Left ventricle myocardium inferior (tissue), 1 donor: ENCODE measurements at regions not wholly inside any gene's neighbourhood (a gene's known extent, or its start where the extent isn't known, plus 50 kb on each side); places are given as distances from the start of the nearest gene placed in this dataset.

Source experiments
- DNase-seq: peaks from one replicate; pipeline ENCODE4 v3.0.0-alpha.2; 2020
- H3K27ac ChIP-seq: fragments of 200-600 bp; replicated peaks from 2 replicates; pipeline ENCODE4 v1.8.0; 2021
- H3K27me3 ChIP-seq: fragments of 200-600 bp; 2 replicates; pipeline ENCODE4 v1.8.0; 2021; ENCODE audit warnings: low read depth
- H3K36me3 ChIP-seq: fragments of 200-600 bp; 2 replicates; pipeline ENCODE4 v1.8.0; 2021
- H3K4me1 ChIP-seq: fragments of 200-600 bp; 2 replicates; pipeline ENCODE4 v1.8.0; 2021
- H3K4me3 ChIP-seq: fragments of 200-600 bp; 2 replicates; pipeline ENCODE4 v1.8.0; 2021; ENCODE audit warnings: mild to moderate bottlenecking, moderate library complexity
- H3K9me3 ChIP-seq: fragments of 200-600 bp; replicated peaks from 2 replicates; pipeline ENCODE4 v1.8.0; 2021
- intact Hi-C: fragments of 100-400 bp; cut with micrococcal nuclease; formaldehyde crosslinking; loops from one replicate; pipeline ENCODE4 v1.11.0; 2022
- TF ChIP-seq, protein P1 (sequence below): fragments of 200-600 bp; IDR thresholded peaks from 2 replicates; pipeline ENCODE4 v1.8.0; 2021; ENCODE audit warnings: antibody characterized with exemption, mild to moderate bottlenecking, borderline replicate concordance
- donor health status: DM: no; HTN: yes; CAD: no; lungs with severe emphysema.

DNA sequence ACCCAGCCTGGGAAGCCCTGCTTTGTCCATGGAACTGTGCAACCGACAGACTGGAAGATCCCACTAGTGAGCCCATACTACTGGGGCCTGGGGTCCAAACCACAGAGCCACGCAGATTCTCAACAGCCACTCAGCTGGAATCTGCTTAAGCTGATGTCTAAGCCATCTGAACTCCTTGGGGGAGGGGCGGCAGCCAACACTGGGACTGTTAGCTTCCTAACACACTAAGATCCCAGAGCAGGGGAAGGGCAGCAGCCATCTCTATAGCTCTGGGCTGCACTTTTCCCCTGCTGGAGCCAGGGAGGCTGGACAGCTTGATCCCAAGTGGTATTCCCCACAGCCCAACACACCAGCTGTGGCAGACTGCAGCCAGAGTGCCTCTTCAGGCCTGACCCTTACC, 118.3 kb downstream of the RPRM start:
- Histone ChIP-seq H3K36me3 (no peaks in the 10 kb centered on the region), H3K4me1 (no peaks in the 10 kb centered on the region), H3K4me3 (no peak overlapping the region), H3K27me3 (no peaks in the 10 kb centered on the region), H3K9me3 (peaks cover 41% of the 10 kb centered on the region), H3K27ac (no peak overlapping the region)
- TF ChIP-seq, protein P1, sequence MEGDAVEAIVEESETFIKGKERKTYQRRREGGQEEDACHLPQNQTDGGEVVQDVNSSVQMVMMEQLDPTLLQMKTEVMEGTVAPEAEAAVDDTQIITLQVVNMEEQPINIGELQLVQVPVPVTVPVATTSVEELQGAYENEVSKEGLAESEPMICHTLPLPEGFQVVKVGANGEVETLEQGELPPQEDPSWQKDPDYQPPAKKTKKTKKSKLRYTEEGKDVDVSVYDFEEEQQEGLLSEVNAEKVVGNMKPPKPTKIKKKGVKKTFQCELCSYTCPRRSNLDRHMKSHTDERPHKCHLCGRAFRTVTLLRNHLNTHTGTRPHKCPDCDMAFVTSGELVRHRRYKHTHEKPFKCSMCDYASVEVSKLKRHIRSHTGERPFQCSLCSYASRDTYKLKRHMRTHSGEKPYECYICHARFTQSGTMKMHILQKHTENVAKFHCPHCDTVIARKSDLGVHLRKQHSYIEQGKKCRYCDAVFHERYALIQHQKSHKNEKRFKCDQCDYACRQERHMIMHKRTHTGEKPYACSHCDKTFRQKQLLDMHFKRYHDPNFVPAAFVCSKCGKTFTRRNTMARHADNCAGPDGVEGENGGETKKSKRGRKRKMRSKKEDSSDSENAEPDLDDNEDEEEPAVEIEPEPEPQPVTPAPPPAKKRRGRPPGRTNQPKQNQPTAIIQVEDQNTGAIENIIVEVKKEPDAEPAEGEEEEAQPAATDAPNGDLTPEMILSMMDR = no peak
- DNase-seq = no peak
- intact Hi-C loops = no loop called here

DNA sequence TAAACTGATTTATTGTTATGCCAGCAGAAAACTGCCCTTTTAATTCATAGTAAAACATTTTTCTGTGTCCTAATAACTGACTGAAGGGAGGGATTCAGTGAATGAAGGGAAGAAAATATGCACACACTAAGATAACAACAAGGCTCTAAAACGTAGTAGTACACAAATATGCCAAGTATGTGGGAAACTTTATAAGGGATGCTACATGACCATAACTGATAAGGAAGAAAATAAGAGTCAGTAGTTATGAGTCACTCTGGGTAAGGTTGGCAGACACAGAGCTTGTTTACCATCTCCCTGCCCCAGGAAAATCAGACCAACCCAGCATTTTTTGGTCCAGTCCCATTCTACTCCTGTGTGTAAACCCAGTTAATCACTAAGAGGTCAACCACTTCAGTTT, 124.2 kb downstream of the RPRM start:
- Histone ChIP-seq H3K27me3 (no peaks in the 10 kb centered on the region), H3K9me3 (peaks cover 17% of the 10 kb centered on the region), H3K36me3 (no peaks in the 10 kb centered on the region), H3K4me1 (no peaks in the 10 kb centered on the region), H3K4me3 (no peak overlapping the region), H3K27ac (no peak overlapping the region)
- intact Hi-C loops = no loop called here
- TF ChIP-seq, protein P1 = no peak
- no peak for DNase-seq

DNA sequence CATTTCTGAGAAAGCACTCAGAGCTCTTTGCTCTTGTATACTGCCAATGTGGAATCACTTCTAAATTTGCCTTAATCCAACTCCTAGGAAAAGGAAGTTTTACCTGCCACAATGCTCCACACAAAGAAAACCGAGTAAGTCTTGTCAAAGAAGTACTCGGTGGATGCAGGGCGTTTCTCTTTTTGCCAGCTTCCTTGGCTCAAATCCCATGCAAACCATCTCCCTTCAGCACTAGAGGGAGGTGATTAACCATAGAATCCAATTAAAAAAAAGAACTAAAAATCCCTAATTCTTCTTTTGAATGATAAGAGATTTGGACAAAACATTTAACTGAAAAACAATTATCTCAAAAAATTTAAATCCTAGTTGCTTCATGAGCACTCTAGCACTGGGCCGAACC, 129.0 kb downstream of the RPRM start:
- no peaks in the 10 kb centered on the region for H3K27me3 ChIP-seq
- TF ChIP-seq, protein P1 = no peak
- H3K4me3 ChIP-seq = no peak overlapping the region
- peaks cover 17% of the 10 kb centered on the region for H3K9me3 ChIP-seq
- intact Hi-C loops = no loop called here
- DNase-seq = no peak
- H3K4me1 ChIP-seq = no peaks in the 10 kb centered on the region
- no peak overlapping the region for H3K27ac ChIP-seq
- no peaks in the 10 kb centered on the region for H3K36me3 ChIP-seq

DNA sequence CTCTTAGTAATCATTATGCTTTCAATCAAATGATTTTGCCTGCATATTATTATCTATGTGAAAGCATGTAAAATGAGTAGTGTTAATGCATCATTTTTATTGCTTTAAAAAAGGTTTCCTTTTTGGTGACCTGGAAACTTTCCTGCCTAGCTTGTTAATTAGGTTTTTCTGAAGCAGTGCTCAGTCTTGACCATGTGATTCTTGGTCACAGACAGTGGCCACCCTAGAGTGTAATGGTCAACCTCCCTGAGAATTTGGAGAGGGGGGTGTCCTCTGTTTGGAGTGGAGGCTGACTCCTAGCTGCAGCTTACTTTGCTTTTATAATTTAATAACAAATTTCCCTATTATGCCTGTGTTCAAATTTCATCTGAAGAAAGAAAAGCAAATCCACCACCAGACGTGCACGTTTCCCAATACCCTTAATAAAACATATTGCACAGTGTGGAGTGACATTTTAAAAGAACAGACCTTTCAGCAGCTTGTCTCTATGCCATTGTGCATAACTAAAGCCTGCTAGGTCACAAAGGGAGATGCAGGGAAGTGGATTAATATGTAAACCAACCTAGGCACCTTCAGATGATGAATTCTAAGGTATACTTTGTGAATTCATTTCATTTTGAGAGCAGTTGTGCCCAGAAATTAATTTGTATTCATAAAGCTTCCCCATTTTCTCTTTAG, 130.6 kb downstream of the RPRM start:
- peaks cover 17% of the 10 kb centered on the region for H3K9me3 ChIP-seq
- no peak overlapping the region for H3K4me3 ChIP-seq
- intact Hi-C loops = no loop called here
- TF ChIP-seq, protein P1 = no peak
- DNase-seq = no peak
- H3K36me3 ChIP-seq = no peaks in the 10 kb centered on the region
- H3K4me1 ChIP-seq = no peaks in the 10 kb centered on the region
- H3K27ac ChIP-seq = no peak overlapping the region
- no peaks in the 10 kb centered on the region for H3K27me3 ChIP-seq

DNA sequence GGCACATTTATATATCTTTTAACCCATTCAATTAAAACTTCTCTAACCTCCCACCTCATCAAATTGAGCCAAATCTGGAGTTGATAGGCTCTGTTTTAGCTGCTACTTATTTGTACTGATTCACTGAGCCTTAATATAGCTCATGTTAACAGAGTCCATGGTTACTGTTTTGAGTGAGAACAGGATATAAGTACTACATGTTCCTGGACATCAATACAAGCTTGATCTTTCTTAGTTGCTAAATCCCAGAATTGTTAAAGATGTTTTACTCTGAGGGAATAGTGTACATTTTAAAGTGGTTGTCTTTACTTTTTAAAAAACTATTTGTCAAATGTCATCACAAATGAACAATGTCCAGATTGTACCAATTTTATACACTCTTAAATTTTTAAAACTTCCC, 157.7 kb downstream of the RPRM start:
- Histone ChIP-seq H3K4me3 (no peak overlapping the region), H3K27me3 (no peaks in the 10 kb centered on the region), H3K27ac (no peak overlapping the region), H3K36me3 (no peaks in the 10 kb centered on the region), H3K4me1 (no peaks in the 10 kb centered on the region), H3K9me3 (peaks cover 23% of the 10 kb centered on the region)
- TF ChIP-seq, protein P1 = no peak
- intact Hi-C loops = no loop called here
- DNase-seq = no peak
